HepG2 (cell line): ENCODE measurements at regions not wholly inside any gene's neighbourhood (a gene's known extent, or its start where the extent isn't known, plus 50 kb on each side); places are given as distances from the start of the nearest gene placed in this dataset.

Source experiments
- ATAC-seq: fragments of 200-7000 bp; cut with Tn5 transposase; 3 replicates; pipeline ENCODE4 v1.9.1; 2020; ENCODE audit warnings: mild to moderate bottlenecking, moderate library complexity
- BruUV-seq: library from RNA; stranded (reverse); fragments of 400-500 nt; replicated peaks from 2 replicates; lab custom pipeline; 2021; lab: Mats Ljungman, UMichigan
- CTCF ChIA-PET: fragments of 300-600 bp; formaldehyde crosslinking; extraction: SDS; loops from one replicate; lab custom pipeline; 2021; ENCODE audit warnings: low total read pairs, inconsistent platforms, low intra/inter-chr PET ratio; lab: Yijun Ruan, JAX
- POLR2A ChIA-PET: fragments of 350-600 bp; sonication (Branson Sonifier 250); formaldehyde crosslinking; loops from one replicate; lab custom pipeline; 2020; ENCODE audit warnings: antibody characterized with exemption, inconsistent platforms; lab: Yijun Ruan, JAX
- DNase-seq: peaks from one replicate; pipeline ENCODE4 v3.0.0-alpha.2; 2015; ENCODE audit warnings: low spot score
- FAIRE-seq: peaks from 3 replicates; lab custom pipeline; 2011; peaks lifted over from hg19 to GRCh38; lab: Jason Lieb, UNC
- H2AFZ ChIP-seq: one replicate; pipeline ENCODE4 v1.6.1; 2011; ENCODE audit warnings: low read length, inconsistent platforms
- H3K27ac ChIP-seq: fragments of 300-600 bp; 3 replicates; pipeline ENCODE4 v1.8.0; 2011; ENCODE audit warnings: mixed run types, mild to moderate bottlenecking, mixed read lengths, low read length, inconsistent platforms; ENCODE audit not compliant: insufficient read depth; ENCODE audit errors: extremely low read length
- H3K27me3 ChIP-seq, 2 experiments: fragments of 200-600 bp in 1 of 2; 2 replicates in 1 of 2; 3 replicates in 1 of 2; pipeline versions ENCODE4 v1.6.0 to v1.8.0; 2011; ENCODE audit warnings: low read length in 2 of 2, mild to moderate bottlenecking in 2 of 2, moderate library complexity in 2 of 2, inconsistent platforms in 1 of 2; ENCODE audit not compliant: insufficient read depth in 2 of 2, control insufficient read depth in 1 of 2
- H3K36me3 ChIP-seq, 2 experiments: fragments of 200-600 bp in 1 of 2; replicated peaks in 1 of 2; 2 replicates in 1 of 2; 3 replicates in 1 of 2; pipeline versions ENCODE4 v1.5.1 to v1.8.0; 2011; ENCODE audit warnings: low read length in 2 of 2, inconsistent platforms in 1 of 2; ENCODE audit not compliant: insufficient read depth in 2 of 2, control insufficient read depth in 1 of 2
- H3K4me1 ChIP-seq: 2 replicates; pipeline ENCODE4 v1.5.1; 2012; ENCODE audit warnings: low read length, inconsistent platforms; ENCODE audit not compliant: insufficient read depth
- H3K4me2 ChIP-seq: 2 replicates; pipeline ENCODE4 v1.6.0; 2011; ENCODE audit warnings: low read depth, low read length, inconsistent platforms
- H3K4me3 ChIP-seq, 3 experiments: fragments of 200-600 bp in 1 of 3; sonication (generic), shearing (Covaris generic) in 1 of 3; replicated peaks in 1 of 3; 2 replicates each; pipeline ENCODE4 v1.5.1; 2011 to 2016; ENCODE audit warnings: low read length in 3 of 3, inconsistent platforms in 2 of 3, low read depth in 2 of 3, mild to moderate bottlenecking in 2 of 3, control low read depth in 1 of 3, mixed read lengths in 1 of 3; ENCODE audit not compliant: insufficient read depth in 1 of 3
- H3K79me2 ChIP-seq: one replicate; pipeline ENCODE4 v1.6.1; 2011; ENCODE audit warnings: low read length, inconsistent platforms; ENCODE audit not compliant: insufficient read depth
- H3K9ac ChIP-seq: 2 replicates; pipeline ENCODE4 v1.6.0; 2011; ENCODE audit warnings: mild to moderate bottlenecking, low read depth, low read length, inconsistent platforms; ENCODE audit not compliant: insufficient read depth
- H3K9me3 ChIP-seq: 2 replicates; pipeline ENCODE4 v1.5.1; 2012; ENCODE audit warnings: mild to moderate bottlenecking, low read length
- H4K20me1 ChIP-seq: 2 replicates; pipeline ENCODE4 v1.6.0; 2011; ENCODE audit warnings: inconsistent platforms, mild to moderate bottlenecking, low read length, moderate library complexity; ENCODE audit not compliant: insufficient read depth
- FOXC1 ChIP-seq: sonication (generic); formaldehyde crosslinking; IDR thresholded peaks from 2 replicates; pipeline ENCODE4 v1.8.0; 2022; ENCODE audit warnings: mild to moderate bottlenecking, missing genetic modification reagents, borderline replicate concordance
- FOXM1 ChIP-seq: sonication (generic); formaldehyde crosslinking; IDR thresholded peaks from 2 replicates; pipeline ENCODE4 v1.5.0; 2020; ENCODE audit warnings: missing genetic modification reagents
- KDM5B ChIP-seq: sonication (generic); formaldehyde crosslinking; IDR thresholded peaks from 2 replicates; pipeline ENCODE4 v1.4.0; 2020; ENCODE audit warnings: missing genetic modification reagents, mild to moderate bottlenecking, borderline replicate concordance
- MAFK ChIP-seq, 2 experiments: IDR thresholded peaks in 1 of 2; conservative IDR thresholded peaks in 1 of 2; 2 replicates each; pipeline ENCODE4 v1.6.1; 2011; ENCODE audit warnings: improper control_type of control experiment in 2 of 2, low read length in 2 of 2
- SKI ChIP-seq: fragments of 450-650 bp; IDR thresholded peaks from one replicate; pipeline ENCODE4 v1.6.1; 2018; ENCODE audit warnings: mild to moderate bottlenecking; ENCODE audit not compliant: partially characterized antibody
- SSRP1 ChIP-seq: IDR thresholded peaks from 2 replicates; pipeline ENCODE4 v1.6.1; 2016; ENCODE audit warnings: control low read depth
- WGBS: methylation state at CpG from one replicate; pipeline ENCODE4 v1.1.6; 2017; ENCODE audit warnings: low lambda C conversion rate; 5-methylcytosine and 5-hydroxymethylcytosine counted together
- in situ Hi-C: cut with HindIII; loops from 2 replicates; pipeline ENCODE4 v1.10.0; 2017; ENCODE audit warnings: low pct_unique_long_range_greater_than_20kb; ENCODE audit not compliant: extremely low pct_ligation_motif_present
- intact Hi-C: fragments of 100-400 bp; cut with micrococcal nuclease; formaldehyde crosslinking; loops from one replicate; pipeline ENCODE4 v1.10.0; 2022; ENCODE audit not compliant: unreplicated experiment
- TF ChIP-seq, protein P1 (sequence below): sonication (generic); formaldehyde crosslinking; IDR thresholded peaks from 2 replicates; pipeline ENCODE4 v1.4.0; 2020; ENCODE audit warnings: missing genetic modification reagents
- TF ChIP-seq, protein P2 (sequence below): sonication (generic); formaldehyde crosslinking; IDR thresholded peaks from 2 replicates; pipeline ENCODE4 v1.5.0; 2020; ENCODE audit warnings: missing genetic modification reagents
- TF ChIP-seq, protein P3 (sequence below): sonication (generic); formaldehyde crosslinking; IDR thresholded peaks from 2 replicates; pipeline ENCODE4 v1.5.0; 2020; ENCODE audit warnings: mild to moderate bottlenecking, missing genetic modification reagents, borderline replicate concordance
- TF ChIP-seq, protein P4 (sequence below): sonication (generic); formaldehyde crosslinking; IDR thresholded peaks from 2 replicates; pipeline ENCODE4 v1.4.0; 2020; ENCODE audit warnings: mild to moderate bottlenecking, low read depth, missing genetic modification reagents

DNA sequence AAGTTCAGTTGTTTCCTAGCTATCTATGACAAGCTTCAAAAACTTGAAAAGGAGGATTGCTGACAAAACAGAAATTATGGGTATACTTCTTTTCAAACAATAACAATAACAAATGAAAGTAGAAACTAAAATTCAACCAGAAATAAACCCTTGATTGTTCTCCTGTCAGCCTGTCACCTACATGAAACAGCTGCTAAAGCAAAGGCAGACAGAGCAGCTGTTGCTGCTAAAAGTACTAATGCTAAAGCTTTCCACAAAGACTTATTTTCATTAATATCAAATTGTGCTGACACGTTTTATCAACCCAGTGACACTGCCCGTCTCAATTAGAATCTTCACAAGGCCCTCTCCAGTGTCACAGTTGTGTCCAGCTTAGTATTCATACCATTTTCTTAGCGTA lies 533.2 kb upstream of the GBE1 start:
- ChIA-PET CTCF (no interaction called here), POLR2A (no interaction called here)
- no TSS peak for BruUV-seq
- Histone ChIP-seq H3K79me2 (no peaks in the 10 kb centered on the region), H3K27me3 (no peaks in the 10 kb centered on the region), H3K9ac (no peak overlapping the region), H3K4me3 (no peak overlapping the region), H3K4me1 (no peaks in the 10 kb centered on the region), H2AFZ (no peak overlapping the region), H4K20me1 (no peaks in the 10 kb centered on the region), H3K9me3 (no peaks in the 10 kb centered on the region), H3K4me2 (no peak overlapping the region), H3K27ac (no peak overlapping the region), H3K36me3 (no peaks in the 10 kb centered on the region)
- DNase-seq (no peak), FAIRE-seq (no peak), ATAC-seq (no peak)
- 66% methylated on average over 3 of the region's 3 CpGs for WGBS
- TF ChIP-seq, protein P1, sequence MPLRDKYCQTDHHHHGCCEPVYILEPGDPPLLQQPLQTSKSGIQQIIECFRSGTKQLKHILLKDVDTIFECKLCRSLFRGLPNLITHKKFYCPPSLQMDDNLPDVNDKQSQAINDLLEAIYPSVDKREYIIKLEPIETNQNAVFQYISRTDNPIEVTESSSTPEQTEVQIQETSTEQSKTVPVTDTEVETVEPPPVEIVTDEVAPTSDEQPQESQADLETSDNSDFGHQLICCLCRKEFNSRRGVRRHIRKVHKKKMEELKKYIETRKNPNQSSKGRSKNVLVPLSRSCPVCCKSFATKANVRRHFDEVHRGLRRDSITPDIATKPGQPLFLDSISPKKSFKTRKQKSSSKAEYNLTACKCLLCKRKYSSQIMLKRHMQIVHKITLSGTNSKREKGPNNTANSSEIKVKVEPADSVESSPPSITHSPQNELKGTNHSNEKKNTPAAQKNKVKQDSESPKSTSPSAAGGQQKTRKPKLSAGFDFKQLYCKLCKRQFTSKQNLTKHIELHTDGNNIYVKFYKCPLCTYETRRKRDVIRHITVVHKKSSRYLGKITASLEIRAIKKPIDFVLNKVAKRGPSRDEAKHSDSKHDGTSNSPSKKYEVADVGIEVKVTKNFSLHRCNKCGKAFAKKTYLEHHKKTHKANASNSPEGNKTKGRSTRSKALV (CRISPR knock-in tag) = no peak
- TF ChIP-seq MAFK (conservative IDR thresholded peaks at IDR 0.05 in 1 of 2, IDR thresholded peaks at IDR 0.05 in 1 of 2; ENCODE audit: low read length in 2 of 2) = 0 out of 4 replicates have a peak, but pooled peaks of 1 of the 2 experiments have one; percentile 7
- TF ChIP-seq, protein P2, sequence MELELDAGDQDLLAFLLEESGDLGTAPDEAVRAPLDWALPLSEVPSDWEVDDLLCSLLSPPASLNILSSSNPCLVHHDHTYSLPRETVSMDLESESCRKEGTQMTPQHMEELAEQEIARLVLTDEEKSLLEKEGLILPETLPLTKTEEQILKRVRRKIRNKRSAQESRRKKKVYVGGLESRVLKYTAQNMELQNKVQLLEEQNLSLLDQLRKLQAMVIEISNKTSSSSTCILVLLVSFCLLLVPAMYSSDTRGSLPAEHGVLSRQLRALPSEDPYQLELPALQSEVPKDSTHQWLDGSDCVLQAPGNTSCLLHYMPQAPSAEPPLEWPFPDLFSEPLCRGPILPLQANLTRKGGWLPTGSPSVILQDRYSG (CRISPR knock-in tag) = no peak
- intact Hi-C loops (no loop called here), in situ Hi-C loops (no loop called here)

DNA sequence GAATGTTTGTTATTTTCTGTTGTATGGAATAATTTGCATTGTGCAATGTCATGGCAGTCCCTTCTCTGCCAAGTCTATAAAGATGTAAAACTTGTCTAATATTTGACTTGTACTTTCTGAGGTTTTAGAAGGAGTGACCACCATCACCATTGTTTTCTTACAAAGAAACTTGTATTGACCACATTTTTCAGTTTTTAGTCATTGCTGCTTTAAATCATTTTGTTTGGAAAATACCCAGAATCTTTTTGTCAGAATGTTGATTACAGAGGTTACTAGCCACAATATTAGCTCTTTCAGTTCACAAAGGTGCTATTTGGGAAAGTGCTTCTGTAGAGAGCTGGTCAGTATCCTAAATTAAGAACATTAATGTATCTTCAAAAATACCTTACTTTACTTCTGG lies 532.4 kb upstream of the GBE1 start:
- H3K4me2 ChIP-seq = no peak overlapping the region
- no peak for FAIRE-seq
- BruUV-seq = no TSS peak
- in situ Hi-C loops (no loop called here), intact Hi-C loops (no loop called here)
- no peaks in the 10 kb centered on the region for H3K27me3 ChIP-seq
- H3K4me1 ChIP-seq = no peaks in the 10 kb centered on the region
- ATAC-seq = no peak
- H3K4me3 ChIP-seq = no peak overlapping the region
- no peaks in the 10 kb centered on the region for H3K36me3 ChIP-seq
- no peak overlapping the region for H3K9ac ChIP-seq
- H2AFZ ChIP-seq = no peak overlapping the region
- no peak for DNase-seq
- CTCF ChIA-PET = no interaction called here
- POLR2A ChIA-PET = no interaction called here
- H3K27ac ChIP-seq = no peak overlapping the region
- TF ChIP-seq FOXM1 (CRISPR knock-in tag) (no peak), KDM5B (CRISPR knock-in tag) (no peak), SKI (no peak), SSRP1 (CRISPR knock-in tag) (no peak), FOXC1 (CRISPR knock-in tag) (no peak)
- TF ChIP-seq, protein P3, sequence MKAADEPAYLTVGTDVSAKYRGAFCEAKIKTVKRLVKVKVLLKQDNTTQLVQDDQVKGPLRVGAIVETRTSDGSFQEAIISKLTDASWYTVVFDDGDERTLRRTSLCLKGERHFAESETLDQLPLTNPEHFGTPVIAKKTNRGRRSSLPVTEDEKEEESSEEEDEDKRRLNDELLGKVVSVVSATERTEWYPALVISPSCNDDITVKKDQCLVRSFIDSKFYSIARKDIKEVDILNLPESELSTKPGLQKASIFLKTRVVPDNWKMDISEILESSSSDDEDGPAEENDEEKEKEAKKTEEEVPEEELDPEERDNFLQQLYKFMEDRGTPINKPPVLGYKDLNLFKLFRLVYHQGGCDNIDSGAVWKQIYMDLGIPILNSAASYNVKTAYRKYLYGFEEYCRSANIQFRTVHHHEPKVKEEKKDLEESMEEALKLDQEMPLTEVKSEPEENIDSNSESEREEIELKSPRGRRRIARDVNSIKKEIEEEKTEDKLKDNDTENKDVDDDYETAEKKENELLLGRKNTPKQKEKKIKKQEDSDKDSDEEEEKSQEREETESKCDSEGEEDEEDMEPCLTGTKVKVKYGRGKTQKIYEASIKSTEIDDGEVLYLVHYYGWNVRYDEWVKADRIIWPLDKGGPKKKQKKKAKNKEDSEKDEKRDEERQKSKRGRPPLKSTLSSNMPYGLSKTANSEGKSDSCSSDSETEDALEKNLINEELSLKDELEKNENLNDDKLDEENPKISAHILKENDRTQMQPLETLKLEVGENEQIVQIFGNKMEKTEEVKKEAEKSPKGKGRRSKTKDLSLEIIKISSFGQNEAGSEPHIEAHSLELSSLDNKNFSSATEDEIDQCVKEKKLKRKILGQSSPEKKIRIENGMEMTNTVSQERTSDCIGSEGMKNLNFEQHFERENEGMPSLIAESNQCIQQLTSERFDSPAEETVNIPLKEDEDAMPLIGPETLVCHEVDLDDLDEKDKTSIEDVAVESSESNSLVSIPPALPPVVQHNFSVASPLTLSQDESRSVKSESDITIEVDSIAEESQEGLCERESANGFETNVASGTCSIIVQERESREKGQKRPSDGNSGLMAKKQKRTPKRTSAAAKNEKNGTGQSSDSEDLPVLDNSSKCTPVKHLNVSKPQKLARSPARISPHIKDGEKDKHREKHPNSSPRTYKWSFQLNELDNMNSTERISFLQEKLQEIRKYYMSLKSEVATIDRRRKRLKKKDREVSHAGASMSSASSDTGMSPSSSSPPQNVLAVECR = no peak
- TF ChIP-seq, protein P4, sequence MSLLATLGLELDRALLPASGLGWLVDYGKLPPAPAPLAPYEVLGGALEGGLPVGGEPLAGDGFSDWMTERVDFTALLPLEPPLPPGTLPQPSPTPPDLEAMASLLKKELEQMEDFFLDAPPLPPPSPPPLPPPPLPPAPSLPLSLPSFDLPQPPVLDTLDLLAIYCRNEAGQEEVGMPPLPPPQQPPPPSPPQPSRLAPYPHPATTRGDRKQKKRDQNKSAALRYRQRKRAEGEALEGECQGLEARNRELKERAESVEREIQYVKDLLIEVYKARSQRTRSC (CRISPR knock-in tag) = no peak
- H3K79me2 ChIP-seq = no peaks in the 10 kb centered on the region
- no peaks in the 10 kb centered on the region for H3K9me3 ChIP-seq
- no peaks in the 10 kb centered on the region for H4K20me1 ChIP-seq
